Activated T-cell treated with anti-CD3 and anti-CD28 coated beads for 1 hour (primary cell): ENCODE measurements at regions not wholly inside any gene's neighbourhood (a gene's known extent, or its start where the extent isn't known, plus 50 kb on each side); places are given as distances from the start of the nearest gene placed in this dataset.

Experiments used
- DNase-seq: peaks from one replicate; pipeline ENCODE4 v3.0.0-alpha.2; 2020; ENCODE audit warnings: low read depth

DNA sequence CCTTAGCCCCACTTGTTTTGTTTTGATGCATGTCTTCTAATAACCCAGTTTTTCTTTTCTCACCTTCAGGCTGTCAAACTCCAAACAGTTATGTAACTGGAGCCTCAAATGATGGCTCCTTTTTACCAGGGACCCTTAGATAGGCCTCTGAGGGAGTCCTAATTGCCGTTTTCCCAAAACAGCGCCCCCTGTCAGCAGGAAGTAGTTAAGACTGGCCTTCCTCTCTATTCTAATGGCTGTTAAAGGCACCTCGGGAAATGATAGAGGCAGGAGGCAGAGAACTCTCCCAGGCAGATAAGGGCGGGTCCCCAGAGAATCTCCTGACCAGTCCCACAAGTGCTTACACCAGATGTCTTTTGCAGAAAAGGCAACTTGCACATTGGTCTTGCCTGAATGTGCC is 123.2 kb downstream of the KCNS3 start:
- no peak for DNase-seq

DNA sequence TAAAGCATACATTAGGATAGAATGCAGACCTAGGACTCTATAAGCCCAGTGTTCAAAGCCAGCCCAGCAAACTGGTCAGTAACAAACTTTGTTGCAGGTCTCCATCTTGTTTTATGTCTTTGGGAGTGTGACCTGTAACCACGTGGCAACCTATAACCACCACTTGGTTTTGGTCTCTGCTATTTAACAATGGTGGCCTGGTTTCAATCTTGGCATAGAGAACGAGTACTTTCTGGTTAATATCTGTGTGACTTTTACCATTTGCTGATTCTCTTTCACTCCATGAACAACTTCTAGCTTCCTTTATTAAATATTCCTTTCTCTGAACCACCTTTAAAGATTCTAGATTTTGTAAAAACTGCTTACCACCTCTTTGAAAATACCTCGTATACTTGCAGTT is 118.5 kb downstream of the KCNS3 start:
- DNase-seq: no peak

DNA sequence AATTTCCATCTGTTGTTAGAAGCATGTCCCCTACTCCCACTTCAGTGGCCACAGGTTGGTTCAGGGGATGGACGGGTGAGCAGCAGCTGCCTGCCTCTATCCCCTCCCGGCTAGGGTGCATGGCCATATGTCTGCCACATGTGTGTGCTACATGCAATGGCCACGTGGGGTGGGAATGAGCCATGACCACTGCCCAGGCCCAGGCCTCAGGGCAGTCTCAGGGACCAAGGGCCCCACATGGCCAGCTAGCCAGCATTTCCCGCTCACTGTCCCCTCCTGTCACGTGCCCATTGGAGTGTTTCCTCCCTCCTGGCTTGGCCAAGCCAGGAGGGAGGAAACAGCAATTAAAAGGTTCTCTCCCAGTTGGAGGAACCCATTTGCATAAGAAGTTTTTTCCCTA is 117.1 kb downstream of the KCNS3 start:
- DNase-seq: no peak
